GM21576 (cell line): ENCODE measurements at regions not wholly inside any gene's neighbourhood (a gene's known extent, or its start where the extent isn't known, plus 50 kb on each side); places are given as distances from the start of the nearest gene placed in this dataset.

Source experiments
- ATAC-seq: cut with Tn5 transposase; IDR thresholded peaks from one replicate; pipeline ENCODE4 v1.9.1; 2021; ENCODE audit warnings: mild to moderate bottlenecking, moderate library complexity; ENCODE audit not compliant: unreplicated experiment

- ATAC-seq, result no peak
Observed at GRCh38 chr17:56648321-56648720, 54.8 kb downstream of the NOG start.

- ATAC-seq, result no peak
Observed at GRCh38 chr17:56648806-56649205, 55.3 kb downstream of the NOG start.

GRCh38 chr17:56652628-56653027, 59.1 kb downstream of the NOG start:
- no peak for ATAC-seq

DNA sequence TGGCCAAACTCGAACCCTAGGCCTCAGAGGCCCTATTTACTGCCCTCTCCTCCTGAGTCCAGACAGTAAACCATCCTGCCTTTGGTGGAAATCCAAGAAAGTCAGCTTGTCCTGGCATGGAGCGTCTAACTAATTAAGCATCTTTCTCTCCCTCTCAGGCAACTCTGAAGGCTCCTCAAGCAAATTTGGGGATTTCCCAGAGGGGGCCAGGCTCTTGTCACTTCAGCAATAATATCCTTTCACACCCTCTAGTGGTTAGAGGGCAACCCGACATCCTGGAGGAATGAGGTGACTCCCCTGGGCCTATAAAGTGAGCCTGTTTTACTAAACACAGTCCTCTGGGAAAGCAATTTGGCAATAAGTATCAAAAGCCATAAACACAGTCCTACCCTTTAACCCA, 60.4 kb downstream of the NOG start:
- ATAC-seq, result no peak

- ATAC-seq, result no peak
Observed at GRCh38 chr17:56656701-56657327, 63.3 kb downstream of the NOG start.

- no peak for ATAC-seq
Observed at GRCh38 chr17:56658648-56659047, 65.1 kb downstream of the NOG start.

DNA sequence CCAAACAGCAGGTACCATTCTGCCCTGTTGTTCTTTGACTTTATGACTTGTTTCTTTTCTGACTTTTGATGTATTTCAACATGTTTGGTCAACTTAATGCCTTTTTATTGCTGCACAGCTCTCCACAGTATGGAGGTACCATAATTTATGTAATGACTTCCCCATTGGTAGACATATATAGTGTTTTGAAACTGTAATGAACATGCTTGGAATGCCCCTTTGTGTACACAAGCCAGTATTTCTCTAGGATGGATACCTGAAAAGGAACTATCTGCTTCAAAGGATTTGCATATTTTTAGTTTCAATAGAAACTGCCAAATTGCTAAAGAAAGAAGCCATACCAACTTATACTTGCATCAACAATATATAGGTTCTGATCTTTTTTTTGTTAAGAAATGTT, 66.1 kb downstream of the NOG start:
- no peak for ATAC-seq

- no peak for ATAC-seq
Observed at GRCh38 chr17:56661906-56662305, 68.4 kb downstream of the NOG start.

- no peak for ATAC-seq
Observed at GRCh38 chr17:56665864-56666263, 72.4 kb downstream of the NOG start.

DNA sequence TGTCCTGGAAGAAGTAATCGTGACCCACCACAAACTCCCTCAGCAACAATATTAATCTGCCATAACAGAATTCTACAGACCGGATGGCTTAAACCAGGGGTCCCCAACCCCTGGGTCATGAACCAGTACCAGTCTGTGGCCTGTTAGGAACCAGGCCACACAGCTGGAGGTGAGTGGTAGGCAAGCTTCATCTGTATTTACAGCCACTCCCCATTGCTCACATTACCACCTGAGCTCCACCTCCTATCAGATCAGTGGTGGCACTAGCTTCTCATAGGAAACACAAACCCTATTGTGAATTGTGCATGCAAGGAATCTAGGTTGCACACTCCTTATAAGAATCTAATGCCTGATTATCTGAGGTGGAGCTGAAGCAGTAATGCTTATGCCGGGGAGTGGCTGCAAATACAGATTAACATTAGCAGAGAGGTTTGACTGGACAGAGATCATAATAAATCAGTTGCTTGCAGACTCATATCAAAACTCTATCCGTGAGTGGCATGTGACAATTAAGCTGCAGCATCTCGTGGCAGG, 74.5 kb downstream of the NOG start:
- no peak for ATAC-seq

DNA sequence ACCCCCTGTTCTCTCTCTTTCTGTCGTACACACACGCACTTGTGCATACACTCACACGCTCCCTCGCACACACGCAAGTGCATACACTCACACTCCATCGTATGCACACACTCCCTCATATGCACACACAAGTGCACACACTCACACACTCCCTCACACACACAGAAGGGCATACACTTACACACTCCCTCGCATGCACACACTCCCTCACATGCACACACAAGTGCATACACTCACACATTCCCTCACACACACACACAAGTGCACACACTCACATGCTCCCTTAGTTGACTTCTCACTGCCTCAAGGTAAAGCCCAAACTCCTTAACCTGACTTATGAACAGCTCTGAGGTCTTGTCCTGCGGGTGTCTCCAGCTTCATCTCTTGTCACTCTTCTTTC, 78.7 kb downstream of the NOG start:
- no peak for ATAC-seq

DNA sequence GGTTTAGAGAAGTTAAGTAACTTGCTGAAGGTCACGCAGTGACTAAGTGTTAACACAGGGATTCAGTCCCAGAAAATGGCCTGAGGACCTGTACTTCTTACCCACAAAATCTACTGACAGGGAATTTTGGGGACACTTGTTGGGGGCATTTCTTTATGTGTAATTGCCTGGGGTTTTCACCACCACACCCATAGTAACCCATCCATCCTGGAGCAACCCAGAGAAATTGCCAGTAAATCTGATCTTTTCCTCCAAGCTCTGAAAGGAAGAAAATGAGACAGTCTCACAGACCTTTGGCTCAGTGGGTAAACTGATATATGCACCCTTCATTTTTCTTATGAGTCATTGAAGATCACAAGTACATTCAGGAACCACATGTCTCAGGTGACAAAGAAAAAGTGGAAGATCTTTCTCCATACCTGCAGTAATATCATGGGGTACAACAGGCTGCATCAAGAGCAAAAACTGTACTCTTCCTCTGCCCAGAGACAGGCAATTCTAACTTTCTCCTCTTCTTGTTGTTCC, 81.0 kb downstream of the NOG start:
- ATAC-seq, result no peak

GRCh38 chr17:56675876-56676660, 82.6 kb downstream of the NOG start:
- ATAC-seq, result no peak

DNA sequence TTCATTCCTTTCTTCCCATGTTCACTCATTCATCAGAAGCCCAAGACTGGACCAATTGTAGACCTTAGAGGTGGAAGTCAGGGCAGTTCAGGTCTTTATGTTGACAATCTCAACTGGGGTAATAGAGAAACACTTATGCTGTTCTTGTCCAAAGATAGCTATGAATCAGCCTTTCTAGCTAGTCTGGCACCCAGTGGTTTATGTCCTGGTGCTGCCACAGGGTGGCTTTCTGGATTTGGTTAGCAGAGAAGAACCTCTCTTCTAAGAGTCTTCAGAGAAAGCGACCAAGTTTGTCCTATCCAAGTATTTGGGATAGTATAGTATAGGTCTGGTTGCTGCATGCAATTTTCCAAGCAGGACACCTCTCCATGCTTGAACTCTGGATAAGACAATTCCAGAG, 83.3 kb downstream of the NOG start:
- ATAC-seq, result no peak

DNA sequence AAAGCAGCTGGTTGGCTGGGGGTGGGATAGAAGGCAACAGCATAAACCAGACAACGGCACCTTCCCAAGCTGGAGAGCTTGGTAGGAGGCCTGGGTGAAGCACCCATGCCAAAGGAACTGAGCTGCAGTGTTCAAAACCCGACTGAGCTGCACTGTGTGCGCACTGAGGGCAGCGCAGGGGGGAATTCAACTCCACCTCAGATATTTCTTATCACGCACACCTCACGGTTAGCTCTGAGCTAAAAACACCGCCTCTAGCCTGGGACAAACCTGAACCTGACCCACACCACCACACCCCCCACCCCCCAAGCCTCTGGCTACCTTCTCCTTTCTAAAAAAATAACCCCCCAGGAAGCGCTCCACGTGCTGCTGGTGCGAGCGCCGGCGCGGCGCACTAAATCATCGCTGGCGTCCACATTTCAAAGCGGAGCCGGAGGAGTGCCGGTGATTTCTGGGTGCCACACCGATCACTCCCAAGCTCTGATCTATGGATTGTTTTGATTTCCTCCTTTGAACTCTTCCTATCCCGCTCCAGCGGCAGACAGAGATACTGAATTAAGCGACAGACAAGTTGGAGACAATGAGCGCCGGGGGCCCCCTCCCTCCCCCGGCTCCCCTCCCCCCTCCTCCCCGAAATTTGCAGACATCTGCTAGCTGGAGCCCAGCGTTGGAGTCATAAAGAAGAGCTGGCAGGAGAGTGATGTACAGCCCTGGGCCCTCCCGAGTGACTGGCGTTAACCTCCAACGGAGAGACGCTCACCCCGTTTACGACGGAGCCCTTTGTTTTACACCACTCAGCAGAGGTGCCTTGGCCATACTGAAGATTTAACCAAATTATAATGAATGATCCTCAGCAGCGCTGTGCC, 85.0 kb downstream of the NOG start:
- ATAC-seq, result no peak

DNA sequence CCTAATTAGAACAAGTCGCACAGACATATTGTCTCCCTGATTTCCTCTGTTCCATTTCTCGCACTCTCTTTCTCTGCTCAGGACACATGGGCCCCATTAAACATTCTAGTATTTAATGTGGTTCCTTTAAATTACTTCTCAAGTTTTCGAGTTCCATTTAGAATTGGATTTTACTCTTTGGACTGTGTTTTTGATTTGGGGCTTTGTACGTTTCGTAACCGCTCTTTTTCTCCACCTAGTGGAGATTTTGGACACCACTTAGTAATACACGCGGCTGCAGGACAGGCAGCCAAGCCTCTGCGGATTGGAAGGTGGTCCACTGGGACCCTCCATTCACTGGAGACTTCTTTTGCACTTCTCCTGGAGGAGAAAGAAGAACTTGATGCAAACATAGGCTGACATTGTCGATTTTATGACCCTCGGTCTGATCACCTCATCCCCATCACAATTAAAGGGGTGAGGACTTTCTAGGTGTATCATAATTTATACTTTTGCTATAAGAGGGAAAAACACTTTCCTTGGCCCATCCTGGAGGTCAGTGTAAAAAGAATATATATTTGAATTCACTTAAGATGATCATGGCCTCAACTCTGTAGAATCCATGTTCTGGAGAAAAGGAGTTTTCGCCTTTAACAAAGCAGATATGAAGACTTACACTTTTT, 85.7 kb downstream of the NOG start:
- peak; percentile 49 for ATAC-seq

DNA sequence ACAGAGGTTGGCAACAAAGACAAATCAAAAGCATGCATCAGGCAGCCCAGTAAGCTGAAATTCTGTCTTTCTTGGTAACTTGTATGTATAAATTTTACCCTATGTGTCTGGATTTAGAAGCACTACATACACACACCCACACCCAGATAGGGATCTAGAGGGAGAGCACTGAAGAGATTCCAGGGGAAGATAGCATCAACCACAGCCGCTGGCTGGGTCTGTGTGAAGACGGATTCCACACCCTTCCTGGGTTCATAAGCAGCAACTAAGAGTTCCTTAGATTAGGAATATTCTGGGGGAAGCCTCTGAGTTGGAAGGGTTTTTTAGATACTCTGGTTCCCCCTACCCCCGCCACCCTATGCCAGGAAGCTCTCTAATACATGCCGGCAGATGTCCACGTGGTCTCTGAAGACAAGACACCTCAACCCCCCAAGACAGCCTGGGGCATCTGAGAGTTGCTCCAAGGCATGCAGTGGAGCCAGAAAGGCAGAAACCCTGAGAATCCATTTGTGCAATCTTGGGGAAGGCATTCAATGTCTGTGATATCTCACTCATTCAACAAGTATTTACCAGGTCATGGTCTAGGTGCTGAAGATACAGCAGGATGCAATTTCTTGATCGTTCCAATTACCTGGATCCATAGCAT, 86.4 kb downstream of the NOG start:
- no peak for ATAC-seq

GRCh38 chr17:56680676-56681075, 87.2 kb downstream of the NOG start:
- ATAC-seq, result no peak

GRCh38 chr17:56681561-56682266, 88.2 kb downstream of the NOG start:
- ATAC-seq, result no peak

DNA sequence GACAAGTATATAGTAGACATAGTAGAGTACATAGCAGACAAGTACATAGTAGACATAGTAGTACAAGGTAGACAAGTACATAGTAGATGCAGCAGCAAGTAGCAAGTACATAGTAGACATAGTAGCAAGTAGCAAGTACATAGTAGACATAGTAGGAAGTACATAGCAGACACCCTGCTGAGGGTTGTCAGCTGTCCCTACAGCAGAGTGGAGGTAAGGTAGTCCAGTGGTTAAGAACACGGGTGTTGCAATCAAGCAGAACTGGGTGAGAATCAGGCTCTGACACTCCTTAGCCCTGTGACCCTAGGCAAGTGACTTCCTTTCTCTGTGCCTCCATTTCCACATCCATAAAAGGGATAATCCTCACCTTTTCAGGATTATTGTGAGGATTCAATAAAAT, 94.7 kb downstream of the NOG start:
- ATAC-seq, result no peak
